Keratinocyte (primary cell): ENCODE measurements at regions not wholly inside any gene's neighbourhood (a gene's known extent, or its start where the extent isn't known, plus 50 kb on each side); places are given as distances from the start of the nearest gene placed in this dataset.

Experiments
- DNase-seq: peaks from one replicate; pipeline ENCODE4 v3.0.0-alpha.2; 2011; ENCODE audit warnings: low read depth, missing footprints, low spot score
- FAIRE-seq: peaks from 2 replicates; lab custom pipeline; 2011; peaks lifted over from hg19 to GRCh38; lab: Jason Lieb, UNC
- H2AFZ ChIP-seq: 2 replicates; pipeline ENCODE4 v1.6.0; 2012; ENCODE audit warnings: low read length, control low read depth, inconsistent platforms; ENCODE audit not compliant: control insufficient read depth
- H3K27ac ChIP-seq: 2 replicates; pipeline ENCODE4 v1.5.1; 2011; ENCODE audit warnings: low read length; ENCODE audit not compliant: control insufficient read depth, insufficient read depth
- H3K27me3 ChIP-seq: 3 replicates; pipeline ENCODE4 v1.6.0; 2011; ENCODE audit warnings: low read length; ENCODE audit not compliant: control insufficient read depth, insufficient read depth; ENCODE audit errors: extremely low read depth
- H3K36me3 ChIP-seq, 2 experiments: 2 replicates in 1 of 2; 3 replicates in 1 of 2; pipeline ENCODE4 v1.5.1; 2011; ENCODE audit warnings: low read length in 2 of 2, mild to moderate bottlenecking in 1 of 2; ENCODE audit not compliant: control insufficient read depth in 2 of 2, insufficient read depth in 2 of 2; ENCODE audit errors: extremely low read depth in 1 of 2
- H3K4me1 ChIP-seq: 3 replicates; pipeline ENCODE4 v1.5.1; 2011; ENCODE audit warnings: low read length; ENCODE audit not compliant: control insufficient read depth, insufficient read depth; ENCODE audit errors: extremely low read depth
- H3K4me2 ChIP-seq: 3 replicates; pipeline ENCODE4 v1.6.0; 2011; ENCODE audit warnings: low read depth, low read length; ENCODE audit not compliant: control insufficient read depth, insufficient read depth; ENCODE audit errors: extremely low read depth
- H3K4me3 ChIP-seq, 3 experiments: fragments of 200-600 bp in 1 of 3; sonication (generic) in 1 of 3; 2 replicates in 2 of 3; 3 replicates in 1 of 3; pipeline ENCODE4 v1.5.1; 2011 to 2016; ENCODE audit warnings: low read length in 3 of 3, mild to moderate bottlenecking in 3 of 3, control low read depth in 2 of 3, inconsistent platforms in 1 of 3, low read depth in 1 of 3, mixed read lengths in 1 of 3, mixed run types in 1 of 3, moderate library complexity in 1 of 3; ENCODE audit not compliant: control insufficient read depth in 2 of 3, insufficient read depth in 2 of 3; ENCODE audit errors: extremely low read depth in 1 of 3
- H3K79me2 ChIP-seq: 2 replicates; pipeline ENCODE4 v1.6.0; 2012; ENCODE audit warnings: low read length; ENCODE audit not compliant: control insufficient read depth, insufficient read depth
- H3K9ac ChIP-seq: 3 replicates; pipeline ENCODE4 v1.6.0; 2011; ENCODE audit warnings: low read length; ENCODE audit not compliant: control insufficient read depth, insufficient read depth; ENCODE audit errors: extremely low read depth
- H3K9me1 ChIP-seq: 3 replicates; pipeline ENCODE4 v1.6.0; 2011; ENCODE audit warnings: low read length; ENCODE audit not compliant: control insufficient read depth, insufficient read depth; ENCODE audit errors: extremely low read depth
- H3K9me3 ChIP-seq: 2 replicates; pipeline ENCODE4 v1.5.1; 2012; ENCODE audit warnings: low read depth, low read length; ENCODE audit not compliant: control insufficient read depth
- H4K20me1 ChIP-seq: 3 replicates; pipeline ENCODE4 v1.6.0; 2011; ENCODE audit warnings: low read length; ENCODE audit not compliant: control insufficient read depth, insufficient read depth; ENCODE audit errors: extremely low read depth
- CTCF ChIP-seq, 3 experiments: IDR thresholded peaks in 1 of 3; conservative IDR thresholded peaks in 1 of 3; optimal IDR thresholded peaks in 1 of 3; 2 replicates in 2 of 3; 3 replicates in 1 of 3; pipeline versions ENCODE3 to v1.5.1; 2011; ENCODE audit warnings: low read length in 3 of 3, mild to moderate bottlenecking in 3 of 3, moderate library complexity in 2 of 3, control low read depth in 1 of 3, inconsistent platforms in 1 of 3; ENCODE audit not compliant: insufficient read depth in 2 of 3; ENCODE audit errors: extremely low read depth in 1 of 3
- EZH2 ChIP-seq: IDR thresholded peaks from one replicate; pipeline ENCODE4 v1.6.1; 2012; ENCODE audit warnings: inconsistent platforms, mild to moderate bottlenecking, low read length, moderate library complexity
- dilution Hi-C: fragments of 300-500 bp; cut with MboI; formaldehyde crosslinking; loops from one replicate; pipeline ENCODE4 v1.7.0; 2020; ENCODE audit warnings: low sequenced_read_pairs; ENCODE audit not compliant: extremely low pct_ligation_motif_present

- no peak overlapping the region for H3K27ac ChIP-seq
- no peak overlapping the region for H3K9ac ChIP-seq
- dilution Hi-C loops, result no loop called here
- H3K9me1 ChIP-seq, result no peaks in the 10 kb centered on the region
- no peak for DNase-seq
- no peaks in the 10 kb centered on the region for H3K9me3 ChIP-seq
- no peak overlapping the region for H3K4me3 ChIP-seq
- no peaks in the 10 kb centered on the region for H3K27me3 ChIP-seq
- H3K36me3 ChIP-seq, result no peaks in the 10 kb centered on the region
- no peak overlapping the region for H3K4me2 ChIP-seq
- FAIRE-seq, result no peak
- TF ChIP-seq EZH2, result no peak
- TF ChIP-seq CTCF (optimal IDR thresholded peaks at IDR 0.05 in 1 of 3, IDR thresholded peaks at IDR 0.05 in 1 of 3, conservative IDR thresholded peaks at IDR 0.05 in 1 of 3; ENCODE audit: extremely low read depth in 1 of 3, insufficient read depth in 2 of 3, low read length in 3 of 3), result no peak
- H2AFZ ChIP-seq, result no peak overlapping the region
- H3K4me1 ChIP-seq, result no peaks in the 10 kb centered on the region
- H3K79me2 ChIP-seq, result no peaks in the 10 kb centered on the region
- no peaks in the 10 kb centered on the region for H4K20me1 ChIP-seq
Measured at GRCh38 chr13:83824120-83824519, 58.2 kb downstream of the SLITRK1 start.

GRCh38 chr13:83819611-83820010 lies 62.7 kb downstream of the SLITRK1 start:
- H3K36me3 ChIP-seq, result no peaks in the 10 kb centered on the region
- H3K27me3 ChIP-seq, result no peaks in the 10 kb centered on the region
- no peaks in the 10 kb centered on the region for H3K9me3 ChIP-seq
- TF ChIP-seq EZH2, result no peak
- TF ChIP-seq CTCF (optimal IDR thresholded peaks at IDR 0.05 in 1 of 3, IDR thresholded peaks at IDR 0.05 in 1 of 3, conservative IDR thresholded peaks at IDR 0.05 in 1 of 3; ENCODE audit: extremely low read depth in 1 of 3, insufficient read depth in 2 of 3, low read length in 3 of 3), result no peak
- no peak for DNase-seq
- no peak overlapping the region for H3K27ac ChIP-seq
- no peaks in the 10 kb centered on the region for H4K20me1 ChIP-seq
- no peak overlapping the region for H3K4me2 ChIP-seq
- no peak overlapping the region for H3K4me3 ChIP-seq
- H3K9ac ChIP-seq, result no peak overlapping the region
- no peak overlapping the region for H2AFZ ChIP-seq
- FAIRE-seq, result no peak
- H3K9me1 ChIP-seq, result no peaks in the 10 kb centered on the region
- H3K4me1 ChIP-seq, result no peaks in the 10 kb centered on the region
- dilution Hi-C loops, result no loop called here
- no peaks in the 10 kb centered on the region for H3K79me2 ChIP-seq
